Activated CD4-positive, alpha-beta T cell treated with anti-CD3 and anti-CD28 coated beads for 36 hours (primary cell): ENCODE measurements at regions not wholly inside any gene's neighbourhood (a gene's known extent, or its start where the extent isn't known, plus 50 kb on each side); places are given as distances from the start of the nearest gene placed in this dataset.
"Not testable (repeated sequence)": the region's sequence is repeated elsewhere in the genome, so short reads cannot be mapped to it uniquely, and the experiment has no call there.

Source experiments
- ATAC-seq: fragments of 200-7000 bp; cut with Tn5 transposase; one replicate; pipeline ENCODE4 v1.10.0; 2021; ENCODE audit warnings: mild to moderate bottlenecking, moderate library complexity
- CTCF ChIA-PET: fragments of 350-600 bp; sonication (Branson Sonifier 250); formaldehyde crosslinking; loops from one replicate; lab custom pipeline; 2021; ENCODE audit warnings: antibody characterized with exemption; lab: Charles Lee
- POLR2A ChIA-PET: fragments of 350-600 bp; sonication (Branson Sonifier 250); formaldehyde crosslinking; loops from one replicate; lab custom pipeline; 2021; ENCODE audit warnings: antibody characterized with exemption, inconsistent platforms; lab: Charles Lee
- DNase-seq: peaks from one replicate; pipeline ENCODE4 v3.0.0-alpha.2; 2020
- H3K27ac Mint-ChIP-seq: one replicate; pipeline ENCODE4 v1.8.0; 2021; ENCODE audit warnings: mixed read lengths
- H3K27me3 Mint-ChIP-seq: one replicate; pipeline ENCODE4 v1.8.0; 2021; ENCODE audit warnings: mixed read lengths
- H3K36me3 Mint-ChIP-seq: one replicate; pipeline ENCODE4 v1.8.0; 2021; ENCODE audit warnings: low read depth, mixed read lengths
- H3K4me1 Mint-ChIP-seq: one replicate; pipeline ENCODE4 v1.8.0; 2021; ENCODE audit warnings: mixed read lengths
- H3K4me3 Mint-ChIP-seq: one replicate; pipeline ENCODE4 v1.8.0; 2021; ENCODE audit warnings: mild to moderate bottlenecking, moderate library complexity, mixed read lengths
- H3K9me3 Mint-ChIP-seq: one replicate; pipeline ENCODE4 v1.8.0; 2021; ENCODE audit warnings: low read depth, mixed read lengths
- intact Hi-C, 2 experiments: fragments of 100-400 bp; cut with DNase I in 1 of 2; cut with micrococcal nuclease in 1 of 2; formaldehyde crosslinking; loops; one replicate each; pipeline versions ENCODE4 v1.14.2 to v1.15.1; 2022 to 2024; cut with DNase I, micrococcal nuclease

DNA sequence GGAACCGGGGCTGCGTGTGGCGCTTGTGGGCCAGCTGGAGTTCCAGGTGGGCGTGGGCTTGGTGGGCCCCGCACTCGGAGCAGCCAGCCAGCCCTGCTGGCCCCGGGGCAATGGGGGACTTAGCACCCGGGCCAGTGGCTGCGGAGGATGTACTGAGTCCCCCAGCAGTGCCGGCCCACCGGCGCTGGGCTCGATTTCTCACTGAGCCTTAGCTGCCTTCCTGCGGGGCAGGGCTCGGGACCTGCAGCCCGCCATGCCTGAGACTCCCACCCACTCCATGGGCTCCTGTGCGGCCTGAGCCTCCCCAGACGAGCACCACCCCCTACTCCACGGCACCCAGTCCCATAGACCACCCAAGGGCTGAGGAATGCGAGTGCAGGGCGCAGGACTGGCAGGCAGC lies 963.6 kb upstream of the PCDH20 start:
- H3K27me3 Mint-ChIP-seq, ATAC-seq, DNase-seq, POLR2A ChIA-PET, H3K4me1 Mint-ChIP-seq, CTCF ChIA-PET, H3K36me3 Mint-ChIP-seq, intact Hi-C loops, H3K9me3 Mint-ChIP-seq, H3K4me3 Mint-ChIP-seq, H3K27ac Mint-ChIP-seq: not testable (repeated sequence)

DNA sequence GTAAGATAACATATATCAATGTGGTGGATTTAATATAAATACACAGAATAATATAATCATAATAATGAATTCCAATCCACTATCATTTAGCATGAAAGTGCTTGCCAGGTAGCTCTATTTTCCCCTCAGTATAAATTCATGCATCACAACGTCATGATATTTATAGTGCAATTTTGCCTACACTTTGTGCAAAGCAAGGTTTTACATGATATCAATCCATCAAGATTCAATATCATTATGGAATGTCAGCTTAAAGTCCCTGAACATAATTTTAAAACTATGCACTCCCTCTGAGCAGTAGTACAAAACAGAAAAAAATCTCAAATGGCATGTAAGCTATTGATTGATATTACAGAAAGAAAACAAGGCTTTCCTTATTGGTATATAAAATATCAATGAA lies 962.2 kb upstream of the PCDH20 start:
- H3K9me3 Mint-ChIP-seq = no peaks in the 10 kb centered on the region
- ATAC-seq = no peak
- intact Hi-C loops = no loop called here

DNA sequence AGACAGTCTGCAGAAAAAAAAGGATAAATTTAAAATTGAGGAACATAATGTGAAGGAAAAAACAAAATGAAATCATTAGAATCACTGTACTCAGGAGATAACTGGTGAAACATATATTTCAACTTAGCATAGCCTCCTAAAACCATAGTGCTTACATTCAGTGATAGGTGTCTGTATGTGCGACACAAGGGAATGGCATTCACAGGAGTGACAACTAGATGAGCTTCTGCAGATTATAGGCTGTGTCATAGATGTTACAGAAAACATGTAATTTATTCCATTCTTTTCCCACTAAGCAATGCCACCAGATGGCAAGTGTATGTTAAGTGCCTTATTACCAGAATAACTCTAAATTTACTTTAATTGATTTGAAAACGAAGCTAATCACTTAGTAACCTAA lies 960.0 kb upstream of the PCDH20 start:
- Mint-ChIP-seq H3K9me3 (no peaks in the 10 kb centered on the region), H3K36me3 (no peaks in the 10 kb centered on the region), H3K4me1 (no peaks in the 10 kb centered on the region), H3K27ac (no peak overlapping the region), H3K4me3 (no peak overlapping the region), H3K27me3 (no peaks in the 10 kb centered on the region)
- ATAC-seq (no peak), DNase-seq (no peak)
- POLR2A ChIA-PET = no interaction called here
- intact Hi-C loops = no loop called here
- CTCF ChIA-PET = interaction anchor here (1.0 kb wide), 1 partner anchor 785 kb away, joined by 3 read pairs; no protein-coding TSS in a partner anchor

More for the DNA sequence above, 962.2 kb upstream of the PCDH20 start:
- H3K36me3 Mint-ChIP-seq = no peaks in the 10 kb centered on the region
- DNase-seq = no peak
- no peak overlapping the region for H3K4me3 Mint-ChIP-seq
- H3K4me1 Mint-ChIP-seq = no peaks in the 10 kb centered on the region
- ChIA-PET CTCF (no interaction called here), POLR2A (no interaction called here)
- H3K27ac Mint-ChIP-seq = no peak overlapping the region
- no peaks in the 10 kb centered on the region for H3K27me3 Mint-ChIP-seq

GRCh38 chr13:62371737-62372136 lies 956.1 kb upstream of the PCDH20 start:
- H3K9me3 Mint-ChIP-seq = peaks cover 2% of the 10 kb centered on the region
- intact Hi-C loops = no loop called here
- no peak for ATAC-seq
- H3K27ac Mint-ChIP-seq = no peak overlapping the region
- POLR2A ChIA-PET = no interaction called here
- no peak for DNase-seq
- H3K4me1 Mint-ChIP-seq = no peaks in the 10 kb centered on the region
- no peaks in the 10 kb centered on the region for H3K36me3 Mint-ChIP-seq
- no peaks in the 10 kb centered on the region for H3K27me3 Mint-ChIP-seq
- CTCF ChIA-PET = no interaction called here
- no peak overlapping the region for H3K4me3 Mint-ChIP-seq

- POLR2A ChIA-PET, H3K4me3 Mint-ChIP-seq, intact Hi-C loops, ATAC-seq, H3K9me3 Mint-ChIP-seq, CTCF ChIA-PET, H3K36me3 Mint-ChIP-seq, H3K27me3 Mint-ChIP-seq, H3K27ac Mint-ChIP-seq, H3K4me1 Mint-ChIP-seq, DNase-seq: not testable (repeated sequence)
Measured at GRCh38 chr13:62367971-62368370, 952.3 kb upstream of the PCDH20 start.

DNA sequence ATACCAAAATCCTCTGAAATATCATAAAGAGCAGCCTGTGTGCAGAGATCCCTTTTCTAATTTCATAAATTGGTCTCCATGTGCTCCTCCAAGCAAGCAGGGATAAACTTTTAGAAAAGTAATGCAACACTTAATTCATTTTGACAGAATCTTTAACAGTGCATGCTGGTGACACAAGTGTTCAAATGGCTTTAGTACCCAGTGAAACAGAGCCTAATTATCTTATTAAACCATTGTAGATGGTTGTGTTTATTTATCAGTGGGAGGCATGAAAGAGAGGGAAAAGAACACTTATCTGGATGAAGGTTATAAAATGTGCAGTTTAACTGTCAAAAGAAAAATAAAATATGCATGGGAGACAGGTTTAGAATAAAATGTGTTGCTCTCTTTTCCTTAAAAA lies 945.0 kb upstream of the PCDH20 start:
- no peaks in the 10 kb centered on the region for H3K27me3 Mint-ChIP-seq
- H3K27ac Mint-ChIP-seq = no peak overlapping the region
- ATAC-seq = no peak
- H3K4me1 Mint-ChIP-seq = no peaks in the 10 kb centered on the region
- intact Hi-C loops = no loop called here
- ChIA-PET CTCF (no interaction called here), POLR2A (no interaction called here)
- H3K4me3 Mint-ChIP-seq = no peak overlapping the region
- DNase-seq = no peak
- H3K36me3 Mint-ChIP-seq = no peaks in the 10 kb centered on the region
- no peaks in the 10 kb centered on the region for H3K9me3 Mint-ChIP-seq

GRCh38 chr13:62358646-62358932 lies 942.9 kb upstream of the PCDH20 start:
- Mint-ChIP-seq H3K4me3 (no peak overlapping the region), H3K36me3 (no peaks in the 10 kb centered on the region), H3K27me3 (no peaks in the 10 kb centered on the region), H3K4me1 (no peaks in the 10 kb centered on the region), H3K27ac (no peak overlapping the region), H3K9me3 (peaks cover 1% of the 10 kb centered on the region)
- intact Hi-C loops = no loop called here
- no peak for ATAC-seq
- ChIA-PET CTCF (interaction anchor here (0.8 kb wide), 1 partner anchor 1911 kb away, joined by 3 read pairs; no protein-coding TSS in a partner anchor), POLR2A (no interaction called here)
- no peak for DNase-seq

GRCh38 chr13:62357887-62358645 lies 942.4 kb upstream of the PCDH20 start:
- ATAC-seq = no peak
- DNase-seq = no peak
- H3K4me3 Mint-ChIP-seq = no peak overlapping the region
- H3K27ac Mint-ChIP-seq = no peak overlapping the region
- POLR2A ChIA-PET = no interaction called here
- intact Hi-C loops = no loop called here
- no peaks in the 10 kb centered on the region for H3K4me1 Mint-ChIP-seq
- no peaks in the 10 kb centered on the region for H3K36me3 Mint-ChIP-seq
- H3K27me3 Mint-ChIP-seq = no peaks in the 10 kb centered on the region
- CTCF ChIA-PET = interaction anchor here (0.8 kb wide), 1 partner anchor 1910 kb away, joined by 3 read pairs; no protein-coding TSS in a partner anchor
- H3K9me3 Mint-ChIP-seq = peaks cover 1% of the 10 kb centered on the region

DNA sequence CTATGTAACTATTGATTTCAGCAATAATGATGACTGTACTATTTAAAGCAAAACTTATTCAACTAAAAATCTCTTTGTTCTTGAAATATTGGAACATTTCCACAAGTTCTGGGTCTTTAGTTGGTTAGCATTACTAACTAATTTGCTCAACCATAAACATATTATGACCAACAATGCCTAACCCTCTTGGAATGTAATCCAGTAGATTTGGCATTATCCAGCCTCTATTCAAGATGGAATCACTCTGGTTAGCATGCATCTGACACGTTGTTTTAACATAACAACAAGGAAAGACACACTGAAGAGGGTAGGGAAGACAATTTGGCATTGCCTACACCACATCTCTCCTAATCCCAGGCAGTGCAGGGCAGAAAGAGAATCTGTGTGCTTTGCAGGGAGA lies 941.3 kb upstream of the PCDH20 start:
- no peaks in the 10 kb centered on the region for H3K36me3 Mint-ChIP-seq
- H3K9me3 Mint-ChIP-seq = peaks cover 1% of the 10 kb centered on the region
- CTCF ChIA-PET = no interaction called here
- intact Hi-C loops = no loop called here
- ATAC-seq = no peak
- no peaks in the 10 kb centered on the region for H3K27me3 Mint-ChIP-seq
- no peak overlapping the region for H3K27ac Mint-ChIP-seq
- H3K4me3 Mint-ChIP-seq = no peak overlapping the region
- DNase-seq = no peak
- POLR2A ChIA-PET = no interaction called here
- H3K4me1 Mint-ChIP-seq = no peaks in the 10 kb centered on the region

DNA sequence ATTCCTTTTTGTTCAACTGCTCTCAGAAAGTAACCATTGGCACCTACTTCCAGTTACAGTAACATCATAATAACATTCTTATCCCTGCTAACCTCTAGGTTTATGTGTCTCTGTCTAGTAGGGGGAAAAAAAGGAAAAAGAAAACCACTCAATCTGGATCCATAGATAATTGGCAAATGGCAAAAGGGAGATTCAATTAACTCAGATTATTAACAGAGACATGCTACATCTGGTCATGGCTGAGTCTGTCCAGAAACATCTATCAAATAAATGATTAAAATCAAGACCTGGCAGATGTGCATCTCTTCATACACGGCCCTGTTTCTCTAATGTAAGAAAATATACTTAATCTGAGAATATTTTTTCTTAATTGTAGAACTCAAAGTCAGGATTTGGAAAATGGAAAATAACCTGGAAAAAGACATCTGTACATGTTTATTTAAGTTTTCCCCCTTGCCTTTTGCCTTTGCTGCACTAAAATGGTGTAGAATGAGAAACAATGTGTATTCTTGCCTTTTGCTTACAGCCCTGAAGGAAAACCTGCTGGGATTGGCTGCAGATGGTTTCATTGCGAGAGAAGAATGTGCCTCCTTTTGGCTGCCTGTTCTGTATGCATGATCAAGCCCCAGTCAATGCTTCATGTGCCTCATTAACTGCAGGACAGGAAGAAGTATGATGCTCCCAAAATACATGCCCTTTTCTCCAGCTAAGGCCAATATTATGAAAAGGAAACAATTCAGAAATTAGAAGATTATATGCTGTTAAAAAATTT lies 921.6 kb upstream of the PCDH20 start:
- H3K9me3 Mint-ChIP-seq = peaks cover 2% of the 10 kb centered on the region
- ChIA-PET POLR2A (no interaction called here), CTCF (no interaction called here)
- DNase-seq (no peak), ATAC-seq (no peak)
- H3K4me1 Mint-ChIP-seq = no peaks in the 10 kb centered on the region
- H3K27ac Mint-ChIP-seq = no peak overlapping the region
- H3K36me3 Mint-ChIP-seq = no peaks in the 10 kb centered on the region
- H3K4me3 Mint-ChIP-seq = no peak overlapping the region
- H3K27me3 Mint-ChIP-seq = no peaks in the 10 kb centered on the region
- intact Hi-C loops = no loop called here

GRCh38 chr13:62336507-62336906 lies 920.9 kb upstream of the PCDH20 start:
- intact Hi-C loops = no loop called here
- DNase-seq (no peak), ATAC-seq (no peak)
- peaks cover 4% of the 10 kb centered on the region for H3K9me3 Mint-ChIP-seq
- H3K27me3 Mint-ChIP-seq = no peaks in the 10 kb centered on the region
- ChIA-PET POLR2A (no interaction called here), CTCF (no interaction called here)
- no peaks in the 10 kb centered on the region for H3K36me3 Mint-ChIP-seq
- H3K4me1 Mint-ChIP-seq = no peaks in the 10 kb centered on the region
- H3K4me3 Mint-ChIP-seq = no peak overlapping the region
- no peak overlapping the region for H3K27ac Mint-ChIP-seq

GRCh38 chr13:62333466-62333865 lies 917.8 kb upstream of the PCDH20 start:
- H3K27me3 Mint-ChIP-seq = no peaks in the 10 kb centered on the region
- H3K27ac Mint-ChIP-seq = no peak overlapping the region
- DNase-seq (no peak), ATAC-seq (no peak)
- intact Hi-C loops = no loop called here
- POLR2A ChIA-PET = no interaction called here
- CTCF ChIA-PET = no interaction called here
- H3K4me3 Mint-ChIP-seq = no peak overlapping the region
- no peaks in the 10 kb centered on the region for H3K4me1 Mint-ChIP-seq
- H3K9me3 Mint-ChIP-seq = peaks cover 4% of the 10 kb centered on the region
- H3K36me3 Mint-ChIP-seq = no peaks in the 10 kb centered on the region
